SK-N-SH treated with all-trans-retinoic acid at 6 μM for 48 hours (cell line): ENCODE measurements at regions not wholly inside any gene's neighbourhood (a gene's known extent, or its start where the extent isn't known, plus 50 kb on each side); places are given as distances from the start of the nearest gene placed in this dataset.

ENCODE experiments used
- GLIS3 ChIP-seq: fragments of 250-450 bp; sonication (Bioruptor Pico); IDR thresholded peaks from 2 replicates; pipeline ENCODE4 v1.5.0; 2020; ENCODE audit warnings: mild to moderate bottlenecking, moderate library complexity
- PATZ1 ChIP-seq: fragments of 250-450 bp; sonication (Bioruptor Pico); IDR thresholded peaks from 2 replicates; pipeline ENCODE4 v1.8.0; 2020; ENCODE audit warnings: mild to moderate bottlenecking, moderate library complexity, borderline replicate concordance
- ZC3H10 ChIP-seq: fragments of 250-450 bp; sonication (Bioruptor Pico); IDR thresholded peaks from 2 replicates; pipeline ENCODE4 v1.5.1; 2021; ENCODE audit warnings: mild to moderate bottlenecking, moderate library complexity
- ZFP3 ChIP-seq: fragments of 250-450 bp; sonication (Bioruptor Pico); IDR thresholded peaks from 2 replicates; pipeline ENCODE4 v1.5.0; 2020; ENCODE audit warnings: mild to moderate bottlenecking, moderate library complexity
- ZNF565 ChIP-seq: fragments of 450-650 bp; formaldehyde crosslinking; conservative IDR thresholded peaks from 2 replicates; pipeline ENCODE4 v1.5.0; 2020; ENCODE audit warnings: low read depth, mild to moderate bottlenecking, moderate library complexity

GRCh38 chr15:62498278-62498677, 333.2 kb upstream of the C2CD4B start:
- no peak for TF ChIP-seq GLIS3 (CRISPR knock-in tag)
- TF ChIP-seq ZFP3: no peak
- no peak for TF ChIP-seq ZC3H10 (CRISPR knock-in tag)
- no peak for TF ChIP-seq PATZ1 (CRISPR knock-in tag)
- no peak for TF ChIP-seq ZNF565
